SU-DHL-6 (cell line): ENCODE measurements at regions not wholly inside any gene's neighbourhood (a gene's known extent, or its start where the extent isn't known, plus 50 kb on each side); places are given as distances from the start of the nearest gene placed in this dataset.

Experiments
- H2AFZ ChIP-seq: fragments of 200-600 bp; sonication (generic); 2 replicates; pipeline ENCODE4 v1.6.1; 2014; ENCODE audit warnings: low read depth, mild to moderate bottlenecking, moderate library complexity, mixed read lengths, antibody characterized with exemption, low read length; ENCODE audit not compliant: severe bottlenecking
- H3F3A ChIP-seq: fragments of 200-600 bp; shearing (Covaris generic); 2 replicates; pipeline ENCODE4 v1.6.0; 2016; ENCODE audit warnings: antibody characterized with exemption, mild to moderate bottlenecking; ENCODE audit not compliant: insufficient read depth
- H3K27ac ChIP-seq: fragments of 200-600 bp; sonication (generic); 2 replicates; pipeline ENCODE4 v1.5.1; 2016; ENCODE audit warnings: low read depth, mild to moderate bottlenecking, low read length, moderate library complexity, mixed read lengths
- H3K27me3 ChIP-seq: fragments of 200-600 bp; sonication (generic), shearing (Covaris generic); 2 replicates; pipeline ENCODE4 v1.6.0; 2014; ENCODE audit warnings: mild to moderate bottlenecking, low read length
- H3K36me3 ChIP-seq: fragments of 200-600 bp; sonication (generic); 2 replicates; pipeline ENCODE4 v1.6.1; 2014; ENCODE audit warnings: mild to moderate bottlenecking, low read length, mixed read lengths
- H3K4me2 ChIP-seq: fragments of 300-600, 200-600 bp; shearing (Covaris generic), sonication (generic); 2 replicates; pipeline ENCODE4 v1.6.0; 2014; ENCODE audit warnings: low read length, low read depth, mild to moderate bottlenecking; ENCODE audit not compliant: poor library complexity, severe bottlenecking
- H3K4me3 ChIP-seq: fragments of 200-600 bp; sonication (generic); 2 replicates; pipeline ENCODE4 v1.5.1; 2014; ENCODE audit warnings: antibody characterized with exemption, low read length, mild to moderate bottlenecking, mixed read lengths; ENCODE audit not compliant: insufficient read depth, poor library complexity, severe bottlenecking
- H3K79me2 ChIP-seq: fragments of 200-600 bp; sonication (generic); 2 replicates; pipeline ENCODE4 v1.6.1; 2014; ENCODE audit warnings: mild to moderate bottlenecking, low read length, moderate library complexity; ENCODE audit not compliant: insufficient read depth
- H3K9ac ChIP-seq: fragments of 200-600 bp; sonication (generic); 2 replicates; pipeline ENCODE4 v1.7.0; 2014; ENCODE audit warnings: mild to moderate bottlenecking, low read length
- H3K9me2 ChIP-seq: fragments of 200-600 bp; sonication (generic); replicated peaks from 2 replicates; pipeline ENCODE4 v1.6.1; 2014; ENCODE audit warnings: low read length; ENCODE audit not compliant: insufficient read depth
- H3K9me3 ChIP-seq: fragments of 200-600 bp; sonication (generic); 2 replicates; pipeline ENCODE4 v1.6.1; 2014; ENCODE audit warnings: low read length, mixed read lengths; ENCODE audit not compliant: insufficient read depth
- H4K20me1 ChIP-seq: fragments of 200-600 bp; sonication (generic); 2 replicates; pipeline ENCODE4 v1.6.1; 2014; ENCODE audit warnings: low read depth, mild to moderate bottlenecking, antibody characterized with exemption, low read length, moderate library complexity, mixed read lengths
- EZH2phosphoT487 ChIP-seq: fragments of 200-600 bp; sonication (generic), shearing (Covaris generic); conservative IDR thresholded peaks from 2 replicates; pipeline ENCODE4 v1.6.1; 2018; ENCODE audit warnings: mild to moderate bottlenecking, antibody characterized with exemption, low read length, moderate library complexity, mixed read lengths
- TF ChIP-seq, protein P1 (sequence below): fragments of 200-600 bp; sonication (generic); IDR thresholded peaks from one replicate; pipeline ENCODE4 v1.5.1; 2017; ENCODE audit warnings: antibody characterized with exemption, mild to moderate bottlenecking, low read length, moderate library complexity; ENCODE audit not compliant: insufficient read depth, poor library complexity, severe bottlenecking

DNA sequence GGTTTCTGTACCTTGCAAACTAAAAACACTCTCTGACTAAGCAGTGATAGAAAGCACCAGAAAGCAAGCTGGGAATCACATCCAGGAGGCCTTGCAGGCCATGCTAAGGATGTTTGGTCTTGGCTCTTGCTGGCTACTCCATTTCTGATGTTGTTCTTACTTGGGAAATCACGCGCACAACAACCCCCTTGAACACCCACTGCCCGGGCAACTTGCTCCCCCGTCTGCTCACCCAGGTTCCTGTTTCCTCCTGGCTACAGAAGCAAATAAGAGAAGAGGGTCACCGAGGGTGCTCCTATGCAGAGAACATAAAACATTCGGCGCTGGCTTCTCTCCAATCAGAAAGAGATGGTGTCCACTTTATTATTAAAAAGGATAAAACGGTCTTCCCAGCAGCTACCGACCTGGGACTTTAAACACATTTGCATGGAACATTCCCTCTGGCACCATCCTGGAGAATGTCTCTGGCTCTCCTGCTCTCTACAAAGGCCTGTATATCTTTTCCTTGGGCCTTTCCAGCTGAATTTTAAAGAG, 271.2 kb upstream of the RPL38 start:
- Histone ChIP-seq H3K27ac (no peak overlapping the region), H4K20me1 (no peaks in the 10 kb centered on the region), H3K9ac (no peak overlapping the region), H3F3A (no peaks in the 10 kb centered on the region), H3K27me3 (no peaks in the 10 kb centered on the region), H3K36me3 (no peaks in the 10 kb centered on the region), H3K4me3 (no peak overlapping the region), H3K4me2 (no peak overlapping the region), H3K9me3 (no peaks in the 10 kb centered on the region), H3K9me2 (no peaks in the 10 kb centered on the region; the same call in 1 of the 2 replicates), H3K79me2 (no peaks in the 10 kb centered on the region), H2AFZ (no peak overlapping the region)
- TF ChIP-seq, protein P1, sequence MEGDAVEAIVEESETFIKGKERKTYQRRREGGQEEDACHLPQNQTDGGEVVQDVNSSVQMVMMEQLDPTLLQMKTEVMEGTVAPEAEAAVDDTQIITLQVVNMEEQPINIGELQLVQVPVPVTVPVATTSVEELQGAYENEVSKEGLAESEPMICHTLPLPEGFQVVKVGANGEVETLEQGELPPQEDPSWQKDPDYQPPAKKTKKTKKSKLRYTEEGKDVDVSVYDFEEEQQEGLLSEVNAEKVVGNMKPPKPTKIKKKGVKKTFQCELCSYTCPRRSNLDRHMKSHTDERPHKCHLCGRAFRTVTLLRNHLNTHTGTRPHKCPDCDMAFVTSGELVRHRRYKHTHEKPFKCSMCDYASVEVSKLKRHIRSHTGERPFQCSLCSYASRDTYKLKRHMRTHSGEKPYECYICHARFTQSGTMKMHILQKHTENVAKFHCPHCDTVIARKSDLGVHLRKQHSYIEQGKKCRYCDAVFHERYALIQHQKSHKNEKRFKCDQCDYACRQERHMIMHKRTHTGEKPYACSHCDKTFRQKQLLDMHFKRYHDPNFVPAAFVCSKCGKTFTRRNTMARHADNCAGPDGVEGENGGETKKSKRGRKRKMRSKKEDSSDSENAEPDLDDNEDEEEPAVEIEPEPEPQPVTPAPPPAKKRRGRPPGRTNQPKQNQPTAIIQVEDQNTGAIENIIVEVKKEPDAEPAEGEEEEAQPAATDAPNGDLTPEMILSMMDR = no peak
- TF ChIP-seq EZH2phosphoT487 = no peak

DNA sequence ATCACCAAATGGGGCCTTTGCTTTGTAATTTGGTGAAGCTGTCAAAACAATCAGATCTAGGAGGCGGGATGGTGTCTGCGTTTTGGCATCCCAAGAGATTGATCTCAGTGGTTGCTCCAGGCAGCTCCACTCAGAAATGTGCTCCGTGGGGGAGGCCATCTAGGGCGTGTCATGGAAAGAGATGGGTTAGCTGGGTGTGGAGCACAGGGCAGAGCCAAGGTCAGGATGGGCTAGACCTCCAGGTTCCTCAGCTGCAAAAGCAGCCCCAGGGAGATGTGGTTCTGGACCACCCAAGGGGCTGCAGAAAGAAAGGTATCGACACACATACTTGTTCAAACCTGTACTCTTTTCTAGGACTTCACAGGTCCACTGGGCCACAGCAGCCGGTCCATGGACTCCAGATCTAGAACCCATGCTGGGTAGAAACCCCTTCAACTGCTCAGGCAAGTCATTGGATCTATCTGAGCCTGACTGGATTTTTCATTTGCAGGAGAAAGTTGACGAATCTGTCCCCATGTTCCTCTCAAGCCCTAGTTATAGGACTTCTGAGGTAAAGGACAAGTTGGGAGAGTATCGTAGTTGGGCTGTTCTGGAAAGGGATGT, 270.2 kb upstream of the RPL38 start:
- H3F3A ChIP-seq = no peaks in the 10 kb centered on the region
- TF ChIP-seq, protein P1 = no peak
- no peak for TF ChIP-seq EZH2phosphoT487
- H3K79me2 ChIP-seq = no peaks in the 10 kb centered on the region
- H3K9me2 ChIP-seq = no peaks in the 10 kb centered on the region; the same call in 1 of the 2 replicates
- no peak overlapping the region for H2AFZ ChIP-seq
- no peaks in the 10 kb centered on the region for H3K27me3 ChIP-seq
- no peaks in the 10 kb centered on the region for H3K9me3 ChIP-seq
- H3K4me2 ChIP-seq = no peak overlapping the region
- no peak overlapping the region for H3K4me3 ChIP-seq
- H3K9ac ChIP-seq = no peak overlapping the region
- no peaks in the 10 kb centered on the region for H3K36me3 ChIP-seq
- H3K27ac ChIP-seq = no peak overlapping the region
- no peaks in the 10 kb centered on the region for H4K20me1 ChIP-seq

DNA sequence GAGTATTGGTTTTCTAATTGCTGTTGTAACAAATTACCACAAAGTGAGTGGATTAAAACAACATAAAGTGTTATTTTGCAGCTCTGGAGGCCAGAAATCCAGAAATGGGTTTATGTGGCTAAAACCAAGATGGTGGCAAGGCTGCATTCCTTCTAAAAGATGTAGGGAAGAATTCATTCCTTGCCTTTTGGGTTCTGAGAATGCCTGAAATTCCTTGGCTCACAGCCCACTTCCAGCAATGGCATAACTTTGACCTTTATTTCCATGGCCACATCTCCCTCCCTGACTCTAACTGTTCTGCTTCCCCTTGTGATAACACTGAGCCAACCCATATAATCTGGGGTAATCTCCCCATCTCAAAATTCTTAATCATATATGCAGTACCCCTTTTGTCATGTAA, 269.6 kb upstream of the RPL38 start:
- TF ChIP-seq EZH2phosphoT487 = no peak
- TF ChIP-seq, protein P1 = no peak
- H3K9ac ChIP-seq = no peak overlapping the region
- H3K9me3 ChIP-seq = no peaks in the 10 kb centered on the region
- H3K9me2 ChIP-seq = no peaks in the 10 kb centered on the region; the same call in 1 of the 2 replicates
- H3K79me2 ChIP-seq = no peaks in the 10 kb centered on the region
- no peaks in the 10 kb centered on the region for H4K20me1 ChIP-seq
- H3K27ac ChIP-seq = no peak overlapping the region
- no peak overlapping the region for H3K4me3 ChIP-seq
- H3F3A ChIP-seq = no peaks in the 10 kb centered on the region
- H3K27me3 ChIP-seq = no peaks in the 10 kb centered on the region
- H3K36me3 ChIP-seq = no peaks in the 10 kb centered on the region
- no peak overlapping the region for H2AFZ ChIP-seq
- H3K4me2 ChIP-seq = no peak overlapping the region
